ENCODE measurements at regions not wholly inside any gene's neighbourhood (a gene's known extent, or its start where the extent isn't known, plus 50 kb on each side); places are given as distances from the start of the nearest gene placed in this dataset.
"Not testable (repeated sequence)": the region's sequence is repeated elsewhere in the genome, so short reads cannot be mapped to it uniquely, and the experiment has no call there.

- H3K27me3 ChIP-seq (ENCODE audit: insufficient read depth, low read length); H2BK12ac ChIP-seq (ENCODE audit: low read length); H3K36me3 ChIP-seq (ENCODE audit: control insufficient read depth in 1 of 2, insufficient read depth in 2 of 2, low read length in 2 of 2); H3K4me2 ChIP-seq (ENCODE audit: low read length); H3K4ac ChIP-seq (ENCODE audit: low read depth, low read length); H3K14ac ChIP-seq (ENCODE audit: low read length); H3K27ac ChIP-seq (ENCODE audit: low read depth, low read length); H4K12ac ChIP-seq (ENCODE audit: low read depth, low read length); H3K4me1 ChIP-seq (ENCODE audit: control insufficient read depth in 1 of 2, insufficient read depth in 2 of 2, low read length in 2 of 2); H3K79me2 ChIP-seq (ENCODE audit: control insufficient read depth, insufficient read depth, low read length, poor library complexity); H3K4me3 ChIP-seq (ENCODE audit: low read depth, low read length); H2AFZ ChIP-seq (ENCODE audit: insufficient read depth, low read length, poor library complexity); H3K23ac ChIP-seq (ENCODE audit: low read length); H4K91ac ChIP-seq (ENCODE audit: low read depth, low read length); H3K18ac ChIP-seq (ENCODE audit: low read length); H3K9ac ChIP-seq (ENCODE audit: low read length); H3K9me3 ChIP-seq (ENCODE audit: insufficient read depth, low read depth, low read length); H2AK5ac ChIP-seq (ENCODE audit: low read length); H3K79me1 ChIP-seq (ENCODE audit: low read length); DNase-seq; H2BK120ac ChIP-seq (ENCODE audit: insufficient read depth, low read length, poor library complexity); H2BK5ac ChIP-seq (ENCODE audit: low read depth, low read length, poor library complexity); H4K8ac ChIP-seq (ENCODE audit: low read depth, low read length): not testable (repeated sequence)
- no CpG with 5 or more reads among the region's 4 CpGs for WGBS (ENCODE audit: extremely low coverage, insufficient coverage, insufficient read length)
These were observed 89.7 kb downstream of the PPIAL4C start for GRCh38 chr1:149673231-149673909.

GRCh38 chr1:149674921-149675320, 91.3 kb downstream of the PPIAL4C start:
- no CpG with 5 or more reads among the region's 23 CpGs for WGBS (ENCODE audit: extremely low coverage, insufficient coverage, insufficient read length)
- not testable (repeated sequence) for H2AFZ ChIP-seq (ENCODE audit: insufficient read depth, low read length, poor library complexity)

GRCh38 chr1:149677359-149677758, 93.7 kb downstream of the PPIAL4C start:
- H3K23ac ChIP-seq (ENCODE audit: low read length); H3K36me3 ChIP-seq (ENCODE audit: control insufficient read depth in 1 of 2, insufficient read depth in 2 of 2, low read length in 2 of 2); H2AK5ac ChIP-seq (ENCODE audit: low read length); H3K4ac ChIP-seq (ENCODE audit: low read depth, low read length); H3K79me2 ChIP-seq (ENCODE audit: control insufficient read depth, insufficient read depth, low read length, poor library complexity); H3K27ac ChIP-seq (ENCODE audit: low read depth, low read length); H2AFZ ChIP-seq (ENCODE audit: insufficient read depth, low read length, poor library complexity); DNase-seq; H3K9me3 ChIP-seq (ENCODE audit: insufficient read depth, low read depth, low read length); H2BK120ac ChIP-seq (ENCODE audit: insufficient read depth, low read length, poor library complexity); H3K14ac ChIP-seq (ENCODE audit: low read length); H3K4me1 ChIP-seq (ENCODE audit: control insufficient read depth in 1 of 2, insufficient read depth in 2 of 2, low read length in 2 of 2); H4K12ac ChIP-seq (ENCODE audit: low read depth, low read length); H3K4me2 ChIP-seq (ENCODE audit: low read length); H4K91ac ChIP-seq (ENCODE audit: low read depth, low read length); H3K18ac ChIP-seq (ENCODE audit: low read length); H3K9ac ChIP-seq (ENCODE audit: low read length); H4K8ac ChIP-seq (ENCODE audit: low read depth, low read length); H2BK5ac ChIP-seq (ENCODE audit: low read depth, low read length, poor library complexity); H3K79me1 ChIP-seq (ENCODE audit: low read length); H3K27me3 ChIP-seq (ENCODE audit: insufficient read depth, low read length); H3K4me3 ChIP-seq (ENCODE audit: low read depth, low read length); H2BK12ac ChIP-seq (ENCODE audit: low read length): not testable (repeated sequence)
- WGBS (ENCODE audit: extremely low coverage, insufficient coverage, insufficient read length): no CpG with 5 or more reads among the region's 5 CpGs

More at GRCh38 chr1:149674921-149675320, 91.3 kb downstream of the PPIAL4C start:
- H4K91ac ChIP-seq (ENCODE audit: low read depth, low read length); H4K12ac ChIP-seq (ENCODE audit: low read depth, low read length); H2BK5ac ChIP-seq (ENCODE audit: low read depth, low read length, poor library complexity); H3K18ac ChIP-seq (ENCODE audit: low read length); H3K4ac ChIP-seq (ENCODE audit: low read depth, low read length); H2BK12ac ChIP-seq (ENCODE audit: low read length); H3K27me3 ChIP-seq (ENCODE audit: insufficient read depth, low read length); H3K4me2 ChIP-seq (ENCODE audit: low read length); H3K79me2 ChIP-seq (ENCODE audit: control insufficient read depth, insufficient read depth, low read length, poor library complexity); H3K79me1 ChIP-seq (ENCODE audit: low read length); H2BK120ac ChIP-seq (ENCODE audit: insufficient read depth, low read length, poor library complexity); H2AK5ac ChIP-seq (ENCODE audit: low read length); H4K8ac ChIP-seq (ENCODE audit: low read depth, low read length); H3K9ac ChIP-seq (ENCODE audit: low read length); H3K4me1 ChIP-seq (ENCODE audit: control insufficient read depth in 1 of 2, insufficient read depth in 2 of 2, low read length in 2 of 2); H3K9me3 ChIP-seq (ENCODE audit: insufficient read depth, low read depth, low read length); H3K23ac ChIP-seq (ENCODE audit: low read length); DNase-seq; H3K4me3 ChIP-seq (ENCODE audit: low read depth, low read length); H3K14ac ChIP-seq (ENCODE audit: low read length); H3K27ac ChIP-seq (ENCODE audit: low read depth, low read length); H3K36me3 ChIP-seq (ENCODE audit: control insufficient read depth in 1 of 2, insufficient read depth in 2 of 2, low read length in 2 of 2): not testable (repeated sequence)

GRCh38 chr1:149686593-149687238, 95.8 kb upstream of the FCGR1A start:
- WGBS (ENCODE audit: extremely low coverage, insufficient coverage, insufficient read length): no CpG with 5 or more reads among the region's 3 CpGs
- H3K9ac ChIP-seq (ENCODE audit: low read length): not testable (repeated sequence)

More at GRCh38 chr1:149686593-149687238, 95.8 kb upstream of the FCGR1A start:
- H3K4me1 ChIP-seq (ENCODE audit: control insufficient read depth in 1 of 2, insufficient read depth in 2 of 2, low read length in 2 of 2); H3K23ac ChIP-seq (ENCODE audit: low read length); H2BK5ac ChIP-seq (ENCODE audit: low read depth, low read length, poor library complexity); H3K36me3 ChIP-seq (ENCODE audit: control insufficient read depth in 1 of 2, insufficient read depth in 2 of 2, low read length in 2 of 2); H3K4ac ChIP-seq (ENCODE audit: low read depth, low read length); H3K9me3 ChIP-seq (ENCODE audit: insufficient read depth, low read depth, low read length); H3K79me1 ChIP-seq (ENCODE audit: low read length); H2AFZ ChIP-seq (ENCODE audit: insufficient read depth, low read length, poor library complexity); H3K4me2 ChIP-seq (ENCODE audit: low read length); H4K91ac ChIP-seq (ENCODE audit: low read depth, low read length); H4K8ac ChIP-seq (ENCODE audit: low read depth, low read length); H3K18ac ChIP-seq (ENCODE audit: low read length); H2AK5ac ChIP-seq (ENCODE audit: low read length); H3K27me3 ChIP-seq (ENCODE audit: insufficient read depth, low read length); H3K27ac ChIP-seq (ENCODE audit: low read depth, low read length); H3K14ac ChIP-seq (ENCODE audit: low read length); H2BK120ac ChIP-seq (ENCODE audit: insufficient read depth, low read length, poor library complexity); DNase-seq; H3K79me2 ChIP-seq (ENCODE audit: control insufficient read depth, insufficient read depth, low read length, poor library complexity); H2BK12ac ChIP-seq (ENCODE audit: low read length); H4K12ac ChIP-seq (ENCODE audit: low read depth, low read length); H3K4me3 ChIP-seq (ENCODE audit: low read depth, low read length): not testable (repeated sequence)
